GM18511 (cell line): ENCODE measurements at regions not wholly inside any gene's neighbourhood (a gene's known extent, or its start where the extent isn't known, plus 50 kb on each side); places are given as distances from the start of the nearest gene placed in this dataset.
"Not testable (repeated sequence)": the region's sequence is repeated elsewhere in the genome, so short reads cannot be mapped to it uniquely, and the experiment has no call there.

ENCODE experiments used
- ATAC-seq: cut with Tn5 transposase; IDR thresholded peaks from one replicate; pipeline ENCODE4 v1.9.1; 2021; ENCODE audit warnings: mild to moderate bottlenecking, moderate library complexity; ENCODE audit not compliant: unreplicated experiment

GRCh38 chrX:22748093-22748999, 251.4 kb upstream of the DDX53 start:
- peak; percentile 96 for ATAC-seq

- ATAC-seq: peak; percentile 71
Observed at GRCh38 chrX:22758807-22759481, 240.8 kb upstream of the DDX53 start.

DNA sequence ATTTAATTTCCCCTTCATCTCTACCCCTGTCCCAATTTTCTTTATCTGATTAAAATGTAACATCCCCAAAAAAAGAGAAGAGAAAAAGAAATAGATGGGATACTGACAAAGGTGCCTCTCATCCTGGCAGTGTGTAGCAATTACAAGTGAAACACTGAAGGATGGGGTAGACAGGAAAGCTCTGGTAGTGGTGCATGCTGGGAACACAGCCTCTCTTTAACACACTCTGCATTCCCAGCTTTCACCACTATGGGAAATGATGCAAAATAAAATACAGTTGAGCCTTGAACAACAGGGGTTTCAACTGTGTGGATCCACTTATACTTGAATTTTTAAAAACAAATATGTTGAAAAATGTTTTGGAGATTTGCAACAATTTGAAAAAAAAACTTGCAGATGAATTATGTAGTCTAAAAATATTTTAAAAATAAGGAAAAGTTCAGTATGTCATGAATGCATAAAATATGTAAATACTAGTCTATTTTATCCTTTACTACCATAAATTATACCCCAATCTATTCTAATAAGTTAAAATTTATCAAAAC, 239.2 kb upstream of the DDX53 start:
- no peak for ATAC-seq

DNA sequence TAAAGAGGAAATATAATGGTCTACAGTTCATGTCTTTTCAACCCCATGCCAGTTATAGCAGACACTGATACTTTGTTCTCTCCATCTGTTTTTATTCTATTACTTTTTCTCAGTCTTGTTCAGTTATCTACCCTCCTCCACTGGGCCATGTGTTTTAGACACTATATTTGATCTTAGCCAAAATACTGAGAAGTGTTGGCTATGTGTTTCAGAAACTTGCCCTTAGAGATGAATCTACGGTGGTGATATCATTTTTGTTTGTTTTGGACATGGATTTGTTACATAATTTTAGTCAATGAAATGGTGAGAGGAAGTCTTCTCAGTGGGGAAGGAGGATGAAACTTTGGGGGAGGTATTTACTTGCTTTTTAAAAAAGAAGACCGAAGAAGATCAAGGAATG, 211.5 kb upstream of the DDX53 start:
- no peak for ATAC-seq

DNA sequence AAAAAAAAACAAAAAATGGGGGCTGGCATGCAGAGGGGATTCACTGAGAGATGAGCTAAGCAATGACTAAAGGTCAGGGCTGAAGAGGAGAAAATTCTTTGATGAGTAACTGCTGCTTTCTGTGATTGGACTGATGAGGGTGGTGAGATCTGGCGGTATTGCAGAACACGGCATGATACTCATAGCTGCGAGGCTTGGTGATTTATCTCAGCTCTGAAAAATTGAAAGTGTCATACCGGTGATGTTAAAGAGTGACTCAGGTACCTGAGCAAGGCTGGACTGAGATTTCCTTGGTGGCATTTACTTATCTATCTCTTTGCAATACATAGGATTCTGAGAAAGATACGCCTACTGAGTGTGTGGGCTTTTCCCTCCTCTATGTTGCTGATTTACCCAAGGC, 204.1 kb upstream of the DDX53 start:
- no peak for ATAC-seq

DNA sequence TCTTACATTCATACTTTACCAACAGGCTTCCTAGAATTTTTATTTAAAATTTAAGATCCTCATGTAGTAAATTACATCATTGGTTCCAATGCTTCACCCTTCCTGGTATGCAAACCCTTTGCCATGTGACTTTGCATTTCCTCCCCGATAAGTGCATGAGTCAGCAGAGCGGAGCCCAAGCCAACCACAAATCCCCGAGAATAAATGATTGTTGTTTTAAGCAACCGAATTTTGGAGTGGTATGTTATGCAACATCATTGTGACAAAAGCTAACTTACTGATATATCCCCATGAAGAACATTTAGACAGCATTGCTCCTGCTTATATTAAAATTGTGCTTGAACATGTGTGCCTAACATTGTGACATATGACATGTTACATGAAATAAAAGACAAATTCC, 199.4 kb upstream of the DDX53 start:
- ATAC-seq: no peak

DNA sequence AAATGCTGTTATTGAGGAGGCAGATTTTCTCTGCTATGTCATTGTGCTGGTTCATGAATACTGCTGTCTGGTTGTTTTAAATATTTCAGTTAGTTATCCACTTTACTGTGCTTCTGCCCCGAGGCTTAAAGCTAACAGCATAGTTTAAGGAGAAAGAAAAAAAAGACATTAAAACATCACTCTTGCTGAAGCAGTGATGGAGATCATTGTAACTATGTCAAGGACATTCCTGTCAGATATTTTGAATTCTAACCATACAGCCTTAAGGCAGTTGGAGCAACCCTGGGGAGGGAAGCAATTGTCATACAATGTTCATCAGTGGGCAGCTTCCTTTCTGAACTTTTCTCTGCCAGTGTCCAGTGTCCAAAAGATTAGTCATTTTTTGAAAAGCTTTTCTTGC, 199.0 kb upstream of the DDX53 start:
- ATAC-seq: no peak

DNA sequence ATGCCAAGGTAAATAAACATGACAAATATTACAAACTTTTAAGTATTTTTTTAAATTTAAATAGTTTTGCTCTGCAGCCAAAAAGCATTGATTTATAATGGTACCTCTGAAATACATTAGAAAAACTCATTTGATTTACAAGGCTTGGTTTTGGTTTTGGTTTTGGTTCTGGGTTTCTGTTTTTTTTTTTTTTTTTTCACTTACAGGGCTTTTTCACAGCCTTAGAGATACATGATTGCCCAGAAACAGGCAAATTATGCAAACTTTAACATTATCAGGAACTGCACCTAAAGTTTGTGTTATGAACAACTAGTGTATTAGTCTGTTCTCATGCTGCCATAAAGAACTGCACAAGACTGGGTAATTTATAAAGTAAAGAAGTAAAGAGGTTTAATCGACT, 196.4 kb upstream of the DDX53 start:
- peak; percentile 66 for ATAC-seq

GRCh38 chrX:22810876-22811275, 188.9 kb upstream of the DDX53 start:
- no peak for ATAC-seq

- ATAC-seq: no peak
Observed at GRCh38 chrX:22818061-22818460, 181.7 kb upstream of the DDX53 start.

DNA sequence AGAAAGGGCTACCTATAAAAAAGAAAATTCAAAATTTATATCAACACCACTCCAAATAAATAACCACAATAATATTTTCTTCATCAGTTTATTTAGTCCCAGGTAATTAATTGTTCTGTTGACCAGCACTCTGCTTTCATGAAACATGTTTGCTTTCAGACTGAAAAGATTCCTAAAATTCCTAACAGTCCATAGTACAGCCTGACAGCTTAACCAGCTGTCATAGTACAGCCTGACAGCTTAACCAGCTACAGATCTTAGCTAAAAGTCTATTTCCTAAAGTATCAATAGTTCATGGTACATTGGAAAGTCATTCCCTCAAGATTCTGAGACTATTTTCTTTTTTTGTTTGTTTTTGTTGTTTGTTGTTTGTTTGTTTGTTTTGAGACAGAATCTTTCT, 144.1 kb upstream of the DDX53 start:
- ATAC-seq: no peak

GRCh38 chrX:22859642-22860041, 140.1 kb upstream of the DDX53 start:
- ATAC-seq: no peak

GRCh38 chrX:22866801-22867200, 133.0 kb upstream of the DDX53 start:
- ATAC-seq: not testable (repeated sequence)

GRCh38 chrX:22882543-22882942, 117.2 kb upstream of the DDX53 start:
- no peak for ATAC-seq

- ATAC-seq: no peak
Observed at GRCh38 chrX:22889819-22890218, 109.9 kb upstream of the DDX53 start.

DNA sequence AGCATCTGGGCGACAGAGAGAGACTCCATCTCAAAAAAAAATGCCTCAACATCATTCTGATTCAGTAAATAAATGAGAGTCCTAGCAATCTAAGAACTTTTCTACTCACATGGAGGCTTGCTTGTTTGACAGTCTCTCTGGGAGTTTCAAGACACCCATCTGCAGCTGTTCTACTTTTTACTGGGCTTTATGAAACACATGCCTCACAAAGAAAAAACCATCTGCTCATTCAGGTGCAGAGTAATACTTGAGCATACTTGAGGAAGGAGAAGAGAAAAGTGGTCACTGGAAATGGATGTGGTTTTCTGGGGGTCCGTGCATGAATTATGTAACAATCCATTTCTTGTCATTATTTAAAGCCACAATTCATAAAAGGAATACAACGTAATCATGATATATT, 87.1 kb upstream of the DDX53 start:
- ATAC-seq: no peak

GRCh38 chrX:22922961-22923360, 76.8 kb upstream of the DDX53 start:
- ATAC-seq: no peak

DNA sequence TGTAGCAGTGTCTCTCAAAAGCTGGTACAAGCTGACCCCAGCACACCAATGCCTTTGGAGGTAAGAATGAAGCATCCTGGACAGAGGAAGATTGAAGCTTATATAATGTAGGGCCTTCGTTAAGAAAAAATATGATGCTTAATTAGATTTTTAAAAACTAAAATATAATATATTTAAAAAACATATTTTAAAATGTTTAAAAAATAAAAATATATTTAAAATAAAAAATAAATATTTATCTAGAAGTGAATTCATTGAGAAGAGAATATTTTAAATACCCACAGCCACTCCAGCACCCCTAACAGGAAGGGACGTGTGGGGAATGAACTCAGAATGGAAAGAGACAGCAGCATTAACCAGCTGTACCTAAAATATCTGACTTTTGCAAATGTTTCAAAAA, 65.1 kb upstream of the DDX53 start:
- ATAC-seq: no peak

DNA sequence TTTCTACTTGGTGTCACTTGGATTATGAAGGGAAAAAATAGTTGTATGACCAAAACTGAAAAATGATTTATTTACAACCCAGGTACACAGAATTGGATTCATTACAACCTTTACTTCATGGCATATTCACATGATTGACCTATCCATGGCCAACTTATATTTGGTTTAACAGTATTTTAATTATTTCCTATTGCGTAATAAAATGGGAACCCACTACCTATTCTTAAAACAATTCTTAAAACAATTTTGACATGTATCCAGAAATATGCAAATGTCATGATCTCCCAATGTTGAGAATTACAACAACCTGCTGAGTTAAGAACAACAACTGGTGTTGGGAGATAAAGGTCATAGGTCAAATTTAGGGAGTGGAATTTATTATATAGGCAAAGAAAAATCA, 54.8 kb upstream of the DDX53 start:
- no peak for ATAC-seq
